Activated CD4-positive, alpha-beta memory T cell treated with anti-CD3 and anti-CD28 coated beads for 36 hours (primary cell): ENCODE measurements at regions not wholly inside any gene's neighbourhood (a gene's known extent, or its start where the extent isn't known, plus 50 kb on each side); places are given as distances from the start of the nearest gene placed in this dataset.

Source experiments
- CTCF ChIA-PET: fragments of 350-600 bp; sonication (Branson Sonifier 250); formaldehyde crosslinking; loops from one replicate; lab custom pipeline; 2021; ENCODE audit warnings: antibody characterized with exemption, inconsistent platforms; lab: Charles Lee
- POLR2A ChIA-PET: fragments of 350-600 bp; sonication (Branson Sonifier 250); formaldehyde crosslinking; loops from one replicate; lab custom pipeline; 2021; ENCODE audit warnings: antibody characterized with exemption; lab: Charles Lee
- DNase-seq: peaks from one replicate; pipeline ENCODE4 v3.0.0-alpha.2; 2020
- H3K27ac Mint-ChIP-seq: one replicate; pipeline ENCODE4 v1.8.0; 2021; ENCODE audit warnings: mixed read lengths
- H3K27me3 Mint-ChIP-seq: one replicate; pipeline ENCODE4 v1.8.0; 2021; ENCODE audit warnings: mixed read lengths
- H3K36me3 Mint-ChIP-seq: one replicate; pipeline ENCODE4 v1.8.0; 2021; ENCODE audit warnings: mixed read lengths
- H3K4me1 Mint-ChIP-seq: one replicate; pipeline ENCODE4 v1.8.0; 2021; ENCODE audit warnings: low read depth, mixed read lengths
- H3K4me3 Mint-ChIP-seq: one replicate; pipeline ENCODE4 v1.8.0; 2021; ENCODE audit warnings: mild to moderate bottlenecking, mixed read lengths
- H3K9me3 Mint-ChIP-seq: one replicate; pipeline ENCODE4 v1.8.0; 2021; ENCODE audit warnings: mixed read lengths
- intact Hi-C: fragments of 100-400 bp; cut with micrococcal nuclease; formaldehyde crosslinking; loops from one replicate; pipeline ENCODE4 v1.15.1; 2023

GRCh38 chr2:181320638-181321037 is 136.5 kb upstream of the ITGA4 start:
- no peaks in the 10 kb centered on the region for H3K36me3 Mint-ChIP-seq
- H3K27me3 Mint-ChIP-seq = no peaks in the 10 kb centered on the region
- DNase-seq = no peak
- intact Hi-C loops = no loop called here
- ChIA-PET POLR2A (no interaction called here), CTCF (interaction anchor here (1.6 kb wide), 1 partner anchor 8 kb away, joined by 3 read pairs; no protein-coding TSS in a partner anchor)
- no peak overlapping the region for H3K27ac Mint-ChIP-seq
- H3K4me1 Mint-ChIP-seq = peaks cover 10% of the 10 kb centered on the region
- no peaks in the 10 kb centered on the region for H3K9me3 Mint-ChIP-seq
- no peak overlapping the region for H3K4me3 Mint-ChIP-seq

GRCh38 chr2:181324912-181325311 is 132.3 kb upstream of the ITGA4 start:
- H3K36me3 Mint-ChIP-seq = peaks cover 5% of the 10 kb centered on the region
- POLR2A ChIA-PET = no interaction called here

GRCh38 chr2:181326661-181327060 is 130.5 kb upstream of the ITGA4 start:
- H3K36me3 Mint-ChIP-seq = peaks cover 7% of the 10 kb centered on the region
- H3K27me3 Mint-ChIP-seq = no peaks in the 10 kb centered on the region
- H3K4me3 Mint-ChIP-seq = no peak overlapping the region
- peaks cover 15% of the 10 kb centered on the region for H3K9me3 Mint-ChIP-seq
- no peak for DNase-seq
- intact Hi-C loops = no loop called here
- H3K4me1 Mint-ChIP-seq = no peaks in the 10 kb centered on the region
- CTCF ChIA-PET = no interaction called here
- no peak overlapping the region for H3K27ac Mint-ChIP-seq
- POLR2A ChIA-PET = no interaction called here

More at GRCh38 chr2:181324912-181325311, 132.3 kb upstream of the ITGA4 start:
- Mint-ChIP-seq H3K4me3 (no peak overlapping the region), H3K27ac (no peak overlapping the region), H3K9me3 (peaks cover 11% of the 10 kb centered on the region), H3K27me3 (no peaks in the 10 kb centered on the region), H3K4me1 (peaks cover 2% of the 10 kb centered on the region)
- intact Hi-C loops = no loop called here
- no peak for DNase-seq
- CTCF ChIA-PET = interaction anchor here (0.7 to 1.2 kb wide), 2 partner anchors 15 to 220 kb away, joined by 3 to 4 read pairs; no protein-coding TSS in a partner anchor

- Mint-ChIP-seq H3K27ac (no peak overlapping the region), H3K4me1 (peaks cover 13% of the 10 kb centered on the region), H3K27me3 (no peaks in the 10 kb centered on the region), H3K36me3 (peaks cover 7% of the 10 kb centered on the region), H3K4me3 (no peak overlapping the region), H3K9me3 (peaks cover 15% of the 10 kb centered on the region)
- POLR2A ChIA-PET = no interaction called here
- DNase-seq = no peak
- intact Hi-C loops = no loop called here
- CTCF ChIA-PET = interaction anchor here (0.5 kb wide), 1 partner anchor 225 kb away, joined by 3 read pairs; no protein-coding TSS in a partner anchor
These were observed 126.9 kb upstream of the ITGA4 start for GRCh38 chr2:181330286-181330685.

GRCh38 chr2:181332044-181332605 is 125.1 kb upstream of the ITGA4 start:
- intact Hi-C loops = no loop called here
- DNase-seq = no peak
- H3K36me3 Mint-ChIP-seq = peaks cover 7% of the 10 kb centered on the region
- no peak overlapping the region for H3K4me3 Mint-ChIP-seq
- peaks cover 13% of the 10 kb centered on the region for H3K4me1 Mint-ChIP-seq
- no peak overlapping the region for H3K27ac Mint-ChIP-seq
- no peaks in the 10 kb centered on the region for H3K27me3 Mint-ChIP-seq
- peaks cover 15% of the 10 kb centered on the region for H3K9me3 Mint-ChIP-seq
- ChIA-PET POLR2A (no interaction called here), CTCF (no interaction called here)

GRCh38 chr2:181334158-181334826 is 122.9 kb upstream of the ITGA4 start:
- intact Hi-C loops = no loop called here
- H3K4me3 Mint-ChIP-seq = no peak overlapping the region
- CTCF ChIA-PET = no interaction called here
- H3K27me3 Mint-ChIP-seq = no peaks in the 10 kb centered on the region
- POLR2A ChIA-PET = no interaction called here
- peaks cover 10% of the 10 kb centered on the region for H3K9me3 Mint-ChIP-seq
- peaks cover 13% of the 10 kb centered on the region for H3K4me1 Mint-ChIP-seq
- H3K27ac Mint-ChIP-seq = peak overlapping the region; percentile 44
- H3K36me3 Mint-ChIP-seq = peaks cover 11% of the 10 kb centered on the region
- no peak for DNase-seq

- Mint-ChIP-seq H3K27me3 (no peaks in the 10 kb centered on the region), H3K36me3 (peaks cover 18% of the 10 kb centered on the region), H3K4me1 (peaks cover 3% of the 10 kb centered on the region), H3K4me3 (no peak overlapping the region), H3K27ac (no peak overlapping the region), H3K9me3 (no peaks in the 10 kb centered on the region)
- ChIA-PET CTCF (no interaction called here), POLR2A (no interaction called here)
- DNase-seq = no peak
- intact Hi-C loops = no loop called here
These were observed 116.3 kb upstream of the ITGA4 start for GRCh38 chr2:181340891-181341290.

- no peaks in the 10 kb centered on the region for H3K27me3 Mint-ChIP-seq
- peaks cover 21% of the 10 kb centered on the region for H3K36me3 Mint-ChIP-seq
- intact Hi-C loops = no loop called here
- H3K4me1 Mint-ChIP-seq = peaks cover 3% of the 10 kb centered on the region
- H3K9me3 Mint-ChIP-seq = no peaks in the 10 kb centered on the region
- no peak overlapping the region for H3K27ac Mint-ChIP-seq
- CTCF ChIA-PET = no interaction called here
- DNase-seq = no peak
- POLR2A ChIA-PET = no interaction called here
- no peak overlapping the region for H3K4me3 Mint-ChIP-seq
These were observed 115.2 kb upstream of the ITGA4 start for GRCh38 chr2:181341855-181342600.

- peak; percentile 10 for DNase-seq
- H3K4me1 Mint-ChIP-seq = peaks cover 5% of the 10 kb centered on the region
- H3K27ac Mint-ChIP-seq = no peak overlapping the region
- no peaks in the 10 kb centered on the region for H3K27me3 Mint-ChIP-seq
- no peaks in the 10 kb centered on the region for H3K9me3 Mint-ChIP-seq
- POLR2A ChIA-PET = interaction anchor here (0.6 kb wide), 1 partner anchor 81 kb away, joined by 5 read pairs; no protein-coding TSS in a partner anchor
- no peak overlapping the region for H3K4me3 Mint-ChIP-seq
- CTCF ChIA-PET = no interaction called here
- intact Hi-C loops = no loop called here
- peaks cover 6% of the 10 kb centered on the region for H3K36me3 Mint-ChIP-seq
These were observed 108.9 kb upstream of the ITGA4 start for GRCh38 chr2:181348107-181348837.

GRCh38 chr2:181352158-181352557 is 105.0 kb upstream of the ITGA4 start:
- Mint-ChIP-seq H3K4me1 (peaks cover 9% of the 10 kb centered on the region), H3K4me3 (no peak overlapping the region), H3K9me3 (no peaks in the 10 kb centered on the region), H3K36me3 (no peaks in the 10 kb centered on the region), H3K27me3 (no peaks in the 10 kb centered on the region), H3K27ac (no peak overlapping the region)
- ChIA-PET POLR2A (no interaction called here), CTCF (interaction anchor here (0.6 kb wide), 1 partner anchor 37 kb away, joined by 3 read pairs; no protein-coding TSS in a partner anchor)
- no peak for DNase-seq
- intact Hi-C loops = no loop called here

GRCh38 chr2:181354626-181355025 is 102.6 kb upstream of the ITGA4 start:
- Mint-ChIP-seq H3K27me3 (no peaks in the 10 kb centered on the region), H3K4me3 (no peak overlapping the region), H3K27ac (no peak overlapping the region), H3K36me3 (no peaks in the 10 kb centered on the region), H3K4me1 (peaks cover 9% of the 10 kb centered on the region), H3K9me3 (no peaks in the 10 kb centered on the region)
- no peak for DNase-seq
- intact Hi-C loops = no loop called here
- ChIA-PET POLR2A (interaction anchor here (0.6 kb wide), 1 partner anchor 253 kb away, joined by 4 read pairs; no protein-coding TSS in a partner anchor), CTCF (interaction anchor here (1.4 kb wide), 1 partner anchor 14 kb away, joined by 6 read pairs; no protein-coding TSS in a partner anchor)
